ENCODE measurements at regions not wholly inside any gene's neighbourhood (a gene's known extent, or its start where the extent isn't known, plus 50 kb on each side); places are given as distances from the start of the nearest gene placed in this dataset.
"Not testable (repeated sequence)": the region's sequence is repeated elsewhere in the genome, so short reads cannot be mapped to it uniquely, and the experiment has no call there.

DNA sequence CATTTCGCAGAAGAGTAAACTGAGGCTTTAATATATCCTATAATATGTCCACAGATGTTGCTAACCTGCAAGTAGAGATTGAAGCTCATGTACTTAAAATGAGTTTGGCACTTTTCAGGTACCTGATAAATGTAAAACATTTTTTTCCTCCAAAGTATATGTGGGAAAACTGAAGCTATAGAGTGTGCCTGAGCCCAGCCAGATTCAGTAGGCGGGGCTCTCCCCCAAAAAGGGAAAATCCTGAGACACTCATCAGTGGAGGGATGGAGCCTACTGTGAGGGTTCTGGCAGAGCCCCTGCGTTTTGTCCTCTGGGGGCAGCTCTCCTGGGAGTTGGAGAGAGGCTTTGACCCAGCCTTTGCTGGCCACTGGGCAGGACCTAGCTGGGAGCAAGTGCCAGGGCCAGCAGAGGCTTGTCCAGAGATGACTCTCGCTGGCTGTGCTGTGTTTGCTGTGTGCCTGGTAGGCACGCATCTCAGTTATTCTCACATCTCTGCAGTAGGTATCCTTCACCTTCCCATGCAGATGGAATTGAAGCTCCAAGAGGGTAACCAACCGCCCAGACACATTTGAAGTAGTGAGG is 81.1 kb upstream of the SPRY4 start:
- DNase-seq (ENCODE audit: low spot score): no peak

DNA sequence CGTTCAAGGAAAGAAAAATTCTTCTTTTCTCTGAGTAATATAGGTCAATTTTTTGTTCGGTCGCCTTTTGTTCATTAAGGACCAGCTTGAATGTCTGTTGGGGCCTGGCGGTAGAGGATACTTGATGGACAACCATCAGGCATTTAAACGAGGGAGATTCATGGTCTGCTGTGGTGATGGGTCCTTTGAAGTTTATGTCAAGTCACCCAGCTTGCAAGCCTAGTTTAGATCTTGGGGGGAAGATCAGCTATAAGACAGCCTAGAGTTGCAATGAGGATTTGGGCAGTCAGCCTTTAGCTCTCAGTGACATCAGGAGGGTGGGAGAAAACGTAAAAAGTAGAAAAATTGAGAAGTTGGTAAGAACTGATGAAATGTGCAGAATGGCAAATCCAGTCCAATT is 80.2 kb upstream of the SPRY4 start:
- DNase-seq (ENCODE audit: low spot score): no peak

DNA sequence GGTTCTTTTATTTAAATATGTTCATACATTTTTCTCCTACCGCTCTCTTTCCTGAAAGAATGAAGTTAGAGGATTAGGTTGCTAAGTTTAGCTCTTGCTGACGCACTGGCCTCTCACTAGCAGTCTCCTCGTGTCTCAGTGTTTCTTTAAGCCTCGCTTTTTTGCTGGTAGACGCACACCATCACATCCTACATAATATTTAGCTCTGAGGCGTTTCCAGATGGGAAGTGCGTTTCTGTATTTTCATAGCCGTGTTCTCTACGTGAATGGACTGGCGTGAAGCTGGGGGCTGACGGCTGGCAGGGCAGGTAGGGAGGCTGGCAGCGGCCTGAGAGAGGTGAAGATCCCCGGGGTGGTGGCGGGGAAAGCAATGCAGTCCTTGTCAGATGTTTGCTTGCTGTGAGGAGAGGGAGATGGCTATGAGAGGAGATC is 79.2 kb upstream of the SPRY4 start:
- DNase-seq (ENCODE audit: low spot score): no peak

- no peak for DNase-seq (ENCODE audit: low spot score)
Measured at GRCh38 chr5:142403583-142403982, 78.8 kb upstream of the SPRY4 start.

GRCh38 chr5:142402752-142403318 is 78.0 kb upstream of the SPRY4 start:
- DNase-seq (ENCODE audit: low spot score): no peak

- DNase-seq (ENCODE audit: low spot score): no peak
Measured at GRCh38 chr5:142400415-142400814, 75.6 kb upstream of the SPRY4 start.

- DNase-seq (ENCODE audit: low spot score): no peak
Measured at GRCh38 chr5:142399891-142400290, 75.1 kb upstream of the SPRY4 start.

- no peak for DNase-seq (ENCODE audit: low spot score)
Measured at GRCh38 chr5:142398730-142399055, 73.9 kb upstream of the SPRY4 start.

DNA sequence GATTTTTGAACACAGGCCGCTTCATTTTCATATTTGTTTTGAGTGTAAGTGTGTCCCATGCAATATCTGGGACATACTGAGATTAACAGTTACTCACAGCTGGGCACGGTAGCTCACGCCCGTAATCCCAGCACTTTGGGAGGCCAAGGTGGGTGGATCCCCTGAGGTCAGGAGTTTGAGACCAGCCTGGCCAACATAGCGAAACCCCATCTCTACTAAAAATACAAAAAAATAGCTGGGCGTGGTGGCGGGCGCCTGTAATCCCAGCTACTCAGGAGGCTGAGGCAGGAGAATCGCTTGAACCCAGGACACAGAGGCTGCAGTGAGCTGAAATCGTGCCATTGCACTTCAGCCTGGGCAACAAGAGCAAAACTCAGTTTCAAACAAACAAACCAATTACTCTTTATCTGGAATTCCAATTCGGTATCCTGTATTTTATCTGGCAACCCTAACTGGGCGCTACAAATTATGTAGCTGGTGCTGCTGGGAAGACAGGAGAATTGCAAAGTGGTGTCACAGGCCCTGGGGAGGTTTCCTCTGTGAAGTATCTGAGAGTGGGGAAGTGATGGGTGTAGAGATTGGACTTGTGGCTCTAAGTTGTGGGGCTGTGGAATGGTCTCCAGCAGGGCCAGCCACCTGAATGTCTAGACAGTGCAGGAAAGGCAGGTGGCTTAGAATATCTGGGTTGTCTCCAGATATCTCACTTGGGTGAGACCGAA is 73.3 kb upstream of the SPRY4 start:
- DNase-seq (ENCODE audit: low spot score): not testable (repeated sequence)

GRCh38 chr5:142397178-142397577 is 72.4 kb upstream of the SPRY4 start:
- DNase-seq (ENCODE audit: low spot score): no peak

DNA sequence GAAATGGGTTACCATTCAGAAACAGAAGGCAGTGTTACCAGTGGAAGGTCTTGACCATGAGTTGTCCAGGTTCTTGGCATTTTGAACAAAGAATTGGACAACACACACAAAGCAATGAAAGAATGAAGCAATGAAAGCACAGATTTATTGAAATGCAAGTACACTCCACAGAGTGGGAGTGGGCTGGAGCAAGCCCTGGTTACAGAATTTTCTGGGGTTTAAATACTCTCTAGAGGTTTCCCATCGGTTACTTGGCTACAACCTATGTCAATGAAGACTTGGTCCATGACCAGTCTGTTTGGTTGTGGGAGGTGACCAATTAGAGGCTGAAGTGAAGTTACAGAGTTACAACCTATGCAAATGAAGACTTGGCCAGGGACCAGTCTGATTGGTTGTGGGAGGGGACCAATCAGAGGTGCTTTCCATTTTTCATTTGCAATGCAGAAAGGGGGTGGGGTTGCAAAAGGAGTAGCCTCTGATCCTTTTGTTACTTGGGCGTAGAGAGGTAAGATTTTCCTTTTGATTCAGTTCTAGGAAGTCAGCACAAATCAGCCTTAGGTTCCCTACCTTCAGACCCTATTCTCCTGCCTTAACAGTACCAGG is 71.7 kb upstream of the SPRY4 start:
- DNase-seq (ENCODE audit: low spot score): no peak

DNA sequence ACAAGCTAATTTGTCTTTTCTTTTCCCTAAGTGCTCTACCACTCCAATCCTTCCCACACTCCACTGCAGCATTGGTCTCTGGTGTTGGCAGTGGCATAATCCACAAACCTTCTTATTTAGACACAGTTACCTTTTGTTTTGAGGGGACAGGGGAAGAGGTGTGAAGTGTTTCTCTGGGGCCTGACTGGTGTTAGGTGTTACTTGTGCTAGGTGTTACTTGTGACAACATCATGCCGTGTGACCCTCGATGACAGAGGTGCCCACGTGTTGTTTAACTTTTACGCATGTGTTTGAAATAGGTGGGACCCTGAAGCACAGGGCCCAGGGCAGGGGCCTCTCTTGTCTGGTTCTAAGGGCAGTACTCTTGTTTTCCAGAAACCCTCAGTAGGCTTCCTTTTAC is 70.5 kb upstream of the SPRY4 start:
- DNase-seq (ENCODE audit: low spot score): no peak

DNA sequence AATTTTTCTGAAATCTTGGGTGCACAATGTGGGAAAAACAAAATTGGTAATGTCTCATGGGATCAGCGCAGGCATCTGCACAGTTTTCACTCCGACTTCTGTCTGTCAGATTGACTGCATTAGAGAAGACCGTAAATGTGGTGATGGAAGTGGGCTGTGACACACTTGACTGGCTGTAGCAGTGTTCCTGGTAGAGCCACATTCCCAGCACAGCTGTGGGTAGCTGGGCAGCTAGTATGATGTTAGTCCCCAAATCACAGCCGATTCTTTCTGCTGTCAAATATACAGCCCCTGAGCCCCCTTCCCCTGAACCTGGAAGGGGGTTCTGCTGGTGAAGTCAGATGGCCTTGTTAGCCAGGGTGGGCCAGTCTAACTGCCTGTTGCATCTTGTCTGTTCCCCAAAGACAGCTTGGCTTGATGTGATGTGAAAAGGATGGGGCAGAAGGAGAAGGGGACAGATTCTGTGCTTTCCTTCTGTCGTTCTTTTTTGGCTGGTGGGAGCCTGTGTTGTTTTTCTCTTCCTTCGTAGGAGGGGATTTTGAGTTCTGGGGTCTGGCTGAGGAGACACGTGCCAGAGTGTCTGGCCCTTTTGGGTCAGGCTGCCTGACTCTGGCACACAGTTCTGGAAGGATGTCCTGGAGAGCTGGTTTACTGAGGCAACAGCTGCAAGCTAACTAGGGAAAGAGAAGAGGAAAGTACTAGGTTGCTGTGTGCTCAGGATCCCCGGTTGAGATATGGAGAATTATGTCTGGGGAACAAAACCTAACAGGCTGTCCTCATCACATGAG is 66.4 kb upstream of the SPRY4 start:
- no peak for DNase-seq (ENCODE audit: low spot score)

GRCh38 chr5:142390334-142390733 is 65.5 kb upstream of the SPRY4 start:
- DNase-seq (ENCODE audit: low spot score): no peak

DNA sequence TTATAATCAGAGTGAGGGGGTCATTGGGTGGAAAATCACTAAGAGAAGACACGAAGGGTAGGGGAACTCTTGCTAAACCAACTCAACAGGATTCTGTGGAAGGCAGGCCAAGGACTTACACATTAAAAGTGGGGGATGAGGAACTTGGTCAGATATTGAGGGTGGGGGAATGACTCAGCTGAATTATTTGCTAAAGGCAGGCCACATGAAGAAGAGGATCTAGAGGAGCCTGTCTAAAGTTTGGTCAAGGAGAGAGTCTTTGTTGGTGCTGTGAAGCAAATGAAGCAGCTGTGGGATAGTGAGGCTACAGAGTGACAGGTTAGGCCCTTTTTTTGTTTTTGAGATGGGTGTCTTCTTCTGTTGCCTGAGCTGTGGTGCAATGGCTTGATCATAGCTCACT is 63.9 kb upstream of the SPRY4 start:
- DNase-seq (ENCODE audit: low spot score): no peak

DNA sequence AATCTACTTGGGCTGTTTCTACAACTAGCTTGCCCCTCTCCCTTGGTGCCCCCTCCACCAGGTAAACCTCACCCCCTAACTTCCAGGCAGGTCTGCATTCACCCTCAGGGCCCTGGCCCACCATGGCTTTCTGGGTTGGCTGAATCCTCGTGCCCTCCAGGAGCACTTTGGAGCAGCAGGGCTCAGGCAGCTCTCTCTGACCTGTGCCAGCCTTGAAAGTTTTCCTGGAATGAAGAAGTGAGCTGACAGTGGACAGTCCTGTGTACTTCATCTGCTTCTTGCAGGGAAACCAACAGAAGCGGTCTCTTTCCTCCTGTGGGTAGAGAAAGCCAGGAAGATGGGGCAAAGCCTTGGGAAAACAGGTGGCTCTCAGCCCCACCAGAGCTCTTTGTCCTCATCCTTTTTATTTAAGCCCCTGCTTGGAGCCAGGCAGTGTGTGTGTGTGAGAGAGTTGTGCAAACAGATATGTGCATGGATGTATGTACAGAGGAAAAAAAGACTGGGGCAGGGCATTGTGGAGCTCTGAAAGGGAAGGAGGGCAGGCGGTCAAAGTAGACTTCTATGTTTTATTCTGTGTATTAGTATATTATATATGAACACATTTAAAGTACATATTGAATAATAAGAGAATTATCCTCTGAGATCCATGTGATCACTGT is 62.3 kb upstream of the SPRY4 start:
- DNase-seq (ENCODE audit: low spot score): no peak

DNA sequence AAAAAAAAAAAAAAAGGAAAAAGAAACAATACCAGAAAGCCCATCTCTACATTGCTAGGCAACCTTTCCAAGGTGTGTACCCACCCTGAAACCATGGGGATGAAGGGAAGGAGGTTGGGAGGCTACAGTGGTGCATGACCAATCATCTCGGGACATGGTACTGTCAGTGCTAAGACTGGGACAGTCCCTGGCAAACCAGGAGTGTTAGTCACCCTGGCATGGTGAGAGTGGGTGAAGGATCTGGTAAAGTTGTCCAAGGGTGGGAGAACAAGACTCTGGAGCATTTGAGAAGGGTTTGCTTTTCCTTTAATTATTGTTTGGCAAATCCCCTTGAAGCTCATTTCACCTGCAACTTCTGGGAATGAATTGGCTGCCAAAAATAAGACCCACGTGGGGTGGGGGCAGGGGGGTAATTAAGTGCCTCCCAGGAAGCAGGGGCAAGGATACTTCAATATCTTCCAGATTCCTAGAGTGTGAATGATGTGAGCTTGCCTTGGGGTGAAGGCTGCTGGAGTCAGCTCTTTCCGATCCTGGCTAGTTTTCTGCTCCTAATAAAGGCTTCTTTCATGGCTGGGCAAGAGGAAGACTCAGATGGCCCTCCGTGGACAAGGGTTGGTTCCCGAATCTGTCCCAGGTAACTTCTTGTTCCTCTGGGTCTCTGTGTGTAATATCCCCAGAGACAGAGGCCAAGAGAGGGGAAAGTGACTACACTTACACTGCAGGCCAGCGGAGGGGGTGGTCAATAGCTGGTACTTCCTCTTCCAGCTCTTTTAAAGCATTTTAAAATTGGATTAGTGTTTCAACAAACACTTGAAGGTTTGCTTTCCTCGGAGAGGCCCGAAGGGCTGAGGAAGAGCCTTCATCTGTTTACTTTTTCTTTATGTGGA is 61.6 kb upstream of the SPRY4 start:
- DNase-seq (ENCODE audit: low spot score): no peak

DNA sequence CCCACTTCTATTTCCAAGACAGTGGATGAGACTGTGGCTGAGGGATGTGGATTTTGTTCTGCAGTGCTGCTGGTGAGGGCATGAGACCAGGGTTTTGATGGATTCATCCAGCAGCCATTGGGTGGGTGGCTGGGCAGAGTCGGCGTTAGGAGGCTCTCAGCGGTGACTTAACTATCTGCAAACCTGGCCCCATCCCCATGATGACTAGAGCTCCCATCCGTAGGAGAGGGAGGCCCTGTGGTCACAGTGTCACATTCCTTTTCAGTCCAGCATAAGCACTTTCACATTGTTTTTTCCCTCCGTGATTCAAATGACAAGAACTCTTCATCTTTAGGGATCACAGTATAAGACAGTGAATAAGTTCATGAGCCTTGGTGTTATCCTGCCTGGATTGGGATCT is 60.4 kb upstream of the SPRY4 start:
- DNase-seq (ENCODE audit: low spot score): no peak

DNA sequence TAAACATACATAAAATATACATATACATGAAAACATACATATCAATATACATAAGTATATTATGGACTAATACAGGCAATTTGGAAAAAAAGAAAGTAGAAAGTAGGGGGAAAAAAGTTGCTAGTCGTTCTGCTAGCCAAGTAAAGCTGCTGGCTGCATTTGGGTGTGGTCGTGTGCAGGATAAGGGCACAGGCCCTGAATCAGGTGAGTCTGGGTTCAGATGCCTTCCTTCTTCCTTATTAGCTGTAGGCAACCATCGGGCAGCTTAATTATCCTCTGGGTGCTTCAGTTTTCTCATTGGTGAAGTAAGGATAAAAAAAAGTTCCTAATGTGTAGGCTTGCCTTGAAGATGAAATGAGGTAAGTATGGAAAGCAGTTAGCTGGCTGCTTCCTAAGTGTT is 59.2 kb upstream of the SPRY4 start:
- DNase-seq (ENCODE audit: low spot score): no peak

GRCh38 chr5:142382186-142382585 is 57.4 kb upstream of the SPRY4 start:
- DNase-seq (ENCODE audit: low spot score): no peak

Data from D341Med (cell line).